K562 (cell line): ENCODE measurements at regions not wholly inside any gene's neighbourhood (a gene's known extent, or its start where the extent isn't known, plus 50 kb on each side); places are given as distances from the start of the nearest gene placed in this dataset.

ENCODE experiments used
- ATAC-seq: fragments of 200-7000 bp; cut with Tn5 transposase; 3 replicates; pipeline ENCODE4 v1.9.1; 2020; ENCODE audit warnings: moderate library complexity
- BruUV-seq: library from RNA; stranded (reverse); fragments of 400-500 nt; replicated peaks from 2 replicates; lab custom pipeline; 2021; lab: Mats Ljungman, UMichigan
- CTCF ChIA-PET: fragments of 300-600 bp; formaldehyde crosslinking; extraction: SDS; loops from one replicate; lab custom pipeline; 2021; ENCODE audit warnings: low intra/inter-chr PET ratio; lab: Yijun Ruan, JAX
- POLR2A ChIA-PET: fragments of 300-600, 350-650 bp; sonication (Branson Sonifier 250); formaldehyde crosslinking; extraction: SDS; loops from one replicate; lab custom pipeline; 2021; ENCODE audit warnings: antibody characterized with exemption, inconsistent platforms; lab: Yijun Ruan, JAX
- DNase-seq, 4 experiments: peaks; one replicate each; pipeline versions ENCODE4 v3.0.0 to v3.0.0-alpha.2; 2011 to 2018; ENCODE audit warnings: low spot score in 3 of 4, mixed read lengths in 3 of 4; ENCODE audit errors: extremely low read depth in 1 of 4
- FAIRE-seq: peaks from 2 replicates; lab custom pipeline; 2011; peaks lifted over from hg19 to GRCh38; lab: Jason Lieb, UNC
- H2AFZ ChIP-seq: 2 replicates; pipeline ENCODE4 v1.6.0; 2011; ENCODE audit warnings: low read depth, low read length, control low read depth, inconsistent platforms
- H3K27ac ChIP-seq: fragments of 200-600 bp; 3 replicates; pipeline ENCODE4 v1.8.0; 2011; ENCODE audit warnings: low read depth, mild to moderate bottlenecking, control low read depth, inconsistent platforms, low read length, moderate library complexity, mixed read lengths; ENCODE audit errors: extremely low read depth
- H3K27me3 ChIP-seq, 2 experiments: fragments of 300-600 bp in 1 of 2; 2 replicates in 1 of 2; 3 replicates in 1 of 2; pipeline versions ENCODE4 v1.6.0 to v1.8.0; 2011; ENCODE audit warnings: inconsistent platforms in 2 of 2, low read length in 2 of 2, mild to moderate bottlenecking in 1 of 2, mixed read lengths in 1 of 2, moderate library complexity in 1 of 2; ENCODE audit not compliant: control insufficient read depth in 2 of 2, insufficient read depth in 2 of 2
- H3K36me3 ChIP-seq: fragments of 300-600 bp; 3 replicates; pipeline ENCODE4 v1.8.0; 2011; ENCODE audit warnings: mild to moderate bottlenecking, low read length, inconsistent platforms; ENCODE audit not compliant: control insufficient read depth, insufficient read depth
- H3K4me1 ChIP-seq, 2 experiments: fragments of 200-600 bp in 1 of 2; replicated peaks in 1 of 2; 2 replicates in 1 of 2; 3 replicates in 1 of 2; pipeline versions ENCODE4 v1.5.1 to v1.8.0; 2011; ENCODE audit warnings: inconsistent platforms in 2 of 2, low read length in 2 of 2, mild to moderate bottlenecking in 1 of 2, mixed read lengths in 1 of 2, moderate library complexity in 1 of 2; ENCODE audit not compliant: control insufficient read depth in 2 of 2, insufficient read depth in 2 of 2
- H3K4me2 ChIP-seq: 2 replicates; pipeline ENCODE4 v1.6.1; 2011; ENCODE audit warnings: low read length, control low read depth, inconsistent platforms, mixed read lengths; ENCODE audit not compliant: insufficient read depth
- H3K4me3 ChIP-seq: fragments of 200-600 bp; sonication (generic), shearing (Covaris generic); 2 replicates; pipeline ENCODE4 v1.5.1; 2016; ENCODE audit warnings: control low read depth, inconsistent platforms
- H3K79me2 ChIP-seq: fragments of 200-600 bp; 3 replicates; pipeline ENCODE4 v1.8.0; 2011; ENCODE audit warnings: low read length, inconsistent platforms; ENCODE audit not compliant: control insufficient read depth, insufficient read depth
- H3K9ac ChIP-seq, 2 experiments: 2 replicates each; pipeline versions ENCODE4 v1.6.0 to v1.6.1; 2011; ENCODE audit warnings: low read depth in 2 of 2, low read length in 2 of 2, control low read depth in 1 of 2, inconsistent platforms in 1 of 2, mild to moderate bottlenecking in 1 of 2, mixed read lengths in 1 of 2; ENCODE audit not compliant: insufficient read depth in 1 of 2
- H3K9me1 ChIP-seq: one replicate; pipeline ENCODE4 v1.6.0; 2011; ENCODE audit warnings: inconsistent platforms, mild to moderate bottlenecking, low read length, moderate library complexity; ENCODE audit not compliant: control insufficient read depth, insufficient read depth
- H3K9me3 ChIP-seq: replicated peaks from 2 replicates; pipeline ENCODE4 v1.5.1; 2011; ENCODE audit warnings: low read depth, low read length, inconsistent platforms; ENCODE audit not compliant: control insufficient read depth, insufficient read depth
- H4K20me1 ChIP-seq: replicated peaks from 2 replicates; pipeline ENCODE4 v1.6.1; 2011; ENCODE audit warnings: low read length, inconsistent platforms, mixed read lengths; ENCODE audit not compliant: control insufficient read depth, insufficient read depth
- ARID1B ChIP-seq: fragments of 450-650 bp; IDR thresholded peaks from 2 replicates; pipeline ENCODE4 v1.6.1; 2016; ENCODE audit warnings: antibody characterized with exemption, mild to moderate bottlenecking, inconsistent platforms
- FOXP1 ChIP-seq: sonication (generic); formaldehyde crosslinking; IDR thresholded peaks from 2 replicates; pipeline ENCODE4 v1.8.0; 2022; ENCODE audit warnings: mild to moderate bottlenecking, missing genetic modification reagents
- MEIS2 ChIP-seq: fragments of 450-650 bp; IDR thresholded peaks from 2 replicates; pipeline ENCODE4 v1.6.1; 2014; ENCODE audit warnings: mild to moderate bottlenecking; ENCODE audit not compliant: partially characterized antibody
- NEUROD1 ChIP-seq: fragments of 150-350 bp; IDR thresholded peaks from 2 replicates; pipeline ENCODE4 v1.6.1; 2014; ENCODE audit warnings: borderline replicate concordance, low read length, low read depth; ENCODE audit not compliant: partially characterized antibody
- PPARD ChIP-seq: fragments of 250-450 bp; sonication (Bioruptor Pico); IDR thresholded peaks from 2 replicates; pipeline ENCODE4 v1.8.0; 2022; ENCODE audit warnings: inconsistent platforms, mild to moderate bottlenecking, moderate library complexity
- RUNX1 ChIP-seq: sonication (generic); IDR thresholded peaks from 2 replicates; pipeline ENCODE4 v1.6.1; 2016; ENCODE audit warnings: antibody characterized with exemption, low read depth
- YY1 ChIP-seq, 3 experiments: IDR thresholded peaks; 2 replicates each; pipeline ENCODE4 v1.6.1; 2011; ENCODE audit warnings: low read length in 2 of 3, mild to moderate bottlenecking in 2 of 3, moderate library complexity in 2 of 3, borderline replicate concordance in 1 of 3, control low read depth in 1 of 3, low read depth in 1 of 3; ENCODE audit not compliant: insufficient read depth in 3 of 3, insufficient replicate concordance in 2 of 3, control insufficient read depth in 1 of 3, insufficient read length in 1 of 3; ENCODE audit errors: extremely low read depth in 1 of 3
- ZNF282 ChIP-seq: sonication (generic); formaldehyde crosslinking; IDR thresholded peaks from 2 replicates; pipeline ENCODE4 v1.8.1; 2023; ENCODE audit warnings: missing genetic modification reagents
- ZNF445 ChIP-seq: fragments of 250-450 bp; sonication (Bioruptor Pico); IDR thresholded peaks from 2 replicates; pipeline ENCODE4 v1.4.0; 2020; ENCODE audit warnings: low read depth, mild to moderate bottlenecking, moderate library complexity
- ZNF644 ChIP-seq: fragments of 200-800 bp; sonication (Bioruptor generic); IDR thresholded peaks from 2 replicates; pipeline ENCODE4 v1.6.1; 2016; ENCODE audit warnings: low read depth, missing genetic modification characterization, missing compliant biosample characterization
- ZNF764 ChIP-seq: fragments of 250-450 bp; sonication (Bioruptor Pico); IDR thresholded peaks from 2 replicates; pipeline ENCODE4 v1.4.0; 2020; ENCODE audit warnings: low read depth, mild to moderate bottlenecking, moderate library complexity
- WGBS: fragments of 100-300 bp; shearing (Covaris generic); methylation state at CpG from one replicate; pipeline ENCODE4 v1.1.6; 2016; ENCODE audit warnings: low coverage, mixed read lengths; ENCODE audit not compliant: insufficient coverage; ENCODE audit errors: missing lambda C conversion rate; 5-methylcytosine and 5-hydroxymethylcytosine counted together
- in situ Hi-C: fragments of 300-500 bp; cut with MboI; formaldehyde crosslinking; loops from 4 replicates; pipeline ENCODE4 v1.15.0; 2018; ENCODE audit warnings: inconsistent platforms, mixed read lengths
- intact Hi-C: fragments of 100-400 bp; cut with micrococcal nuclease; formaldehyde crosslinking; loops from 2 replicates; pipeline ENCODE4 v1.14.2; 2022
- TF ChIP-seq, protein P1 (sequence below): fragments of 450-650 bp; conservative IDR thresholded peaks from 2 replicates; pipeline ENCODE4 v1.6.1; 2016; ENCODE audit warnings: missing genetic modification characterization, low read depth, mild to moderate bottlenecking, missing compliant biosample characterization, moderate library complexity
- TF ChIP-seq, protein P2 (sequence below): fragments of 450-650 bp; conservative IDR thresholded peaks from 2 replicates; pipeline ENCODE4 v1.6.1; 2016; ENCODE audit warnings: missing genetic modification characterization, low read depth, mild to moderate bottlenecking, control low read depth, missing compliant biosample characterization
- TF ChIP-seq, protein P3 (sequence below): fragments of 250-450 bp; sonication (Bioruptor Pico); IDR thresholded peaks from 2 replicates; pipeline ENCODE4 v1.5.0; 2020; ENCODE audit warnings: mild to moderate bottlenecking, borderline replicate concordance
- TF ChIP-seq, protein P4 (sequence below): fragments of 450-650 bp; IDR thresholded peaks from 2 replicates; pipeline ENCODE4 v1.6.1; 2017; ENCODE audit warnings: antibody characterized with exemption

DNA sequence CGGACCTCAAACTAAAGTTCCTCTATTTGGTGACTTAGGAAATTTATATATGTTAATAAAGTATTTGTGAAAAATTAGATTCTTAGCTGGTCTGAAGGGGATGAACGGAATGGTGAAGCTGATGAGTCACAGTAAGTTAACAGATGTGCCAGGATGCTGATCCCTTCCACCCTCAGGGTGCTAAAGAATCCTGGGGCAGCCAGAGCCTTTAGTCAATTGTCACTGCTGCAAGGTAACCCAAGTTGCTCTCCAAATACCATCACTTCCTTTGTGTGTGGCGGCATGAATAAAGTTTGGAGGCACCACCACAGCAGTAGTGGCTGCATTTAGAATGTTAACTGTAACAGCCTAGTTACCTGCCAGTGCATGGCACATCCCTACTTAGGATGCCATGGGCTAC lies 222.6 kb upstream of the PPP1R3A start:
- BruUV-seq, result no TSS peak
- CTCF ChIA-PET, result no interaction called here
- POLR2A ChIA-PET, result no interaction called here
- TF ChIP-seq RUNX1 (no peak), MEIS2 (no peak), FOXP1 (no peak), ZNF644 (tag) (no peak), ZNF764 (no peak), ZNF282 (CRISPR knock-in tag) (no peak), PPARD (CRISPR knock-in tag) (no peak), NEUROD1 (no peak), ARID1B (no peak), YY1 (IDR thresholded peaks at IDR 0.05; ENCODE audit: borderline replicate concordance in 1 of 3, control insufficient read depth in 1 of 3, extremely low read depth in 1 of 3, insufficient read depth in 3 of 3, insufficient read length in 1 of 3, insufficient replicate concordance in 2 of 3, low read depth in 1 of 3, low read length in 2 of 3) (no peak), ZNF445 (CRISPR knock-in tag) (no peak)
- TF ChIP-seq, protein P1, sequence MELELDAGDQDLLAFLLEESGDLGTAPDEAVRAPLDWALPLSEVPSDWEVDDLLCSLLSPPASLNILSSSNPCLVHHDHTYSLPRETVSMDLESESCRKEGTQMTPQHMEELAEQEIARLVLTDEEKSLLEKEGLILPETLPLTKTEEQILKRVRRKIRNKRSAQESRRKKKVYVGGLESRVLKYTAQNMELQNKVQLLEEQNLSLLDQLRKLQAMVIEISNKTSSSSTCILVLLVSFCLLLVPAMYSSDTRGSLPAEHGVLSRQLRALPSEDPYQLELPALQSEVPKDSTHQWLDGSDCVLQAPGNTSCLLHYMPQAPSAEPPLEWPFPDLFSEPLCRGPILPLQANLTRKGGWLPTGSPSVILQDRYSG (tag), result no peak
- TF ChIP-seq, protein P2, sequence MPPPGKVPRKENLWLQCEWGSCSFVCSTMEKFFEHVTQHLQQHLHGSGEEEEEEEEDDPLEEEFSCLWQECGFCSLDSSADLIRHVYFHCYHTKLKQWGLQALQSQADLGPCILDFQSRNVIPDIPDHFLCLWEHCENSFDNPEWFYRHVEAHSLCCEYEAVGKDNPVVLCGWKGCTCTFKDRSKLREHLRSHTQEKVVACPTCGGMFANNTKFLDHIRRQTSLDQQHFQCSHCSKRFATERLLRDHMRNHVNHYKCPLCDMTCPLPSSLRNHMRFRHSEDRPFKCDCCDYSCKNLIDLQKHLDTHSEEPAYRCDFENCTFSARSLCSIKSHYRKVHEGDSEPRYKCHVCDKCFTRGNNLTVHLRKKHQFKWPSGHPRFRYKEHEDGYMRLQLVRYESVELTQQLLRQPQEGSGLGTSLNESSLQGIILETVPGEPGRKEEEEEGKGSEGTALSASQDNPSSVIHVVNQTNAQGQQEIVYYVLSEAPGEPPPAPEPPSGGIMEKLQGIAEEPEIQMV, result no peak
- TF ChIP-seq, protein P3, sequence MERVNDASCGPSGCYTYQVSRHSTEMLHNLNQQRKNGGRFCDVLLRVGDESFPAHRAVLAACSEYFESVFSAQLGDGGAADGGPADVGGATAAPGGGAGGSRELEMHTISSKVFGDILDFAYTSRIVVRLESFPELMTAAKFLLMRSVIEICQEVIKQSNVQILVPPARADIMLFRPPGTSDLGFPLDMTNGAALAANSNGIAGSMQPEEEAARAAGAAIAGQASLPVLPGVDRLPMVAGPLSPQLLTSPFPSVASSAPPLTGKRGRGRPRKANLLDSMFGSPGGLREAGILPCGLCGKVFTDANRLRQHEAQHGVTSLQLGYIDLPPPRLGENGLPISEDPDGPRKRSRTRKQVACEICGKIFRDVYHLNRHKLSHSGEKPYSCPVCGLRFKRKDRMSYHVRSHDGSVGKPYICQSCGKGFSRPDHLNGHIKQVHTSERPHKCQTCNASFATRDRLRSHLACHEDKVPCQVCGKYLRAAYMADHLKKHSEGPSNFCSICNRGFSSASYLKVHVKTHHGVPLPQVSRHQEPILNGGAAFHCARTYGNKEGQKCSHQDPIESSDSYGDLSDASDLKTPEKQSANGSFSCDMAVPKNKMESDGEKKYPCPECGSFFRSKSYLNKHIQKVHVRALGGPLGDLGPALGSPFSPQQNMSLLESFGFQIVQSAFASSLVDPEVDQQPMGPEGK (CRISPR knock-in tag), result no peak
- TF ChIP-seq, protein P4, sequence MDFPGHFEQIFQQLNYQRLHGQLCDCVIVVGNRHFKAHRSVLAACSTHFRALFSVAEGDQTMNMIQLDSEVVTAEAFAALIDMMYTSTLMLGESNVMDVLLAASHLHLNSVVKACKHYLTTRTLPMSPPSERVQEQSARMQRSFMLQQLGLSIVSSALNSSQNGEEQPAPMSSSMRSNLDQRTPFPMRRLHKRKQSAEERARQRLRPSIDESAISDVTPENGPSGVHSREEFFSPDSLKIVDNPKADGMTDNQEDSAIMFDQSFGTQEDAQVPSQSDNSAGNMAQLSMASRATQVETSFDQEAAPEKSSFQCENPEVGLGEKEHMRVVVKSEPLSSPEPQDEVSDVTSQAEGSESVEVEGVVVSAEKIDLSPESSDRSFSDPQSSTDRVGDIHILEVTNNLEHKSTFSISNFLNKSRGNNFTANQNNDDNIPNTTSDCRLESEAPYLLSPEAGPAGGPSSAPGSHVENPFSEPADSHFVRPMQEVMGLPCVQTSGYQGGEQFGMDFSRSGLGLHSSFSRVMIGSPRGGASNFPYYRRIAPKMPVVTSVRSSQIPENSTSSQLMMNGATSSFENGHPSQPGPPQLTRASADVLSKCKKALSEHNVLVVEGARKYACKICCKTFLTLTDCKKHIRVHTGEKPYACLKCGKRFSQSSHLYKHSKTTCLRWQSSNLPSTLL, result no peak

More for the DNA sequence above, 222.6 kb upstream of the PPP1R3A start:
- intact Hi-C loops, result no loop called here
- Histone ChIP-seq H3K4me3 (no peak overlapping the region), H3K9me1 (no peaks in the 10 kb centered on the region), H3K36me3 (no peaks in the 10 kb centered on the region), H3K9ac (no peak overlapping the region), H3K4me2 (no peak overlapping the region), H3K27me3 (no peaks in the 10 kb centered on the region), H4K20me1 (no peaks in the 10 kb centered on the region), H3K79me2 (no peaks in the 10 kb centered on the region), H3K27ac (no peak overlapping the region), H2AFZ (no peak overlapping the region), H3K9me3 (no peaks in the 10 kb centered on the region; the same call in 1 of the 2 replicates), H3K4me1 (no peaks in the 10 kb centered on the region)
- no peak for ATAC-seq
- 0% methylated on average over 3 of the region's 3 CpGs for WGBS
- FAIRE-seq, result no peak
- in situ Hi-C loops, result no loop called here
- DNase-seq, result no peak
